ENCODE measurements at regions not wholly inside any gene's neighbourhood (a gene's known extent, or its start where the extent isn't known, plus 50 kb on each side); places are given as distances from the start of the nearest gene placed in this dataset.

DNA sequence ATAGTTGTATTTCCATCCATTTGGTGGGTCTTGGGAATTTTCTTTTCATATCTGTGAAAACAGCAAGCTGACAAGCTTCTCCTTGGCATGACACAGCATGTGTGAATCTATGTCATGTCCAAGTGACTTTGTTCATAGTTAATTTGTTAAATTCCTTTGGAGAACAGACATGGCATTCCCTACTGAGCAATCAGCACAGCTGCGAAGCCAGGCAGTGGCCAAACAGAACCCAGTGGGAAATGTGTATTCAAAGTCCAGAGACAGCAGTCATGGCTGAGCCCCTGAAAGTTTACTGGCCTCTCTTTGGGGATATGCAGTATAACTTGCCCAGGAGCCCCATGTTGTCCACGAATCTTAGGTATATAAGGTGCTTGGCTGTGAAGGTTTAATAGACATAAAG lies 474.7 kb downstream of the NKX6-1 start:
- TF ChIP-seq POLR2A (IDR thresholded peaks at IDR 0.05; ENCODE audit: low read depth) (no peak), EP300 (IDR thresholded peaks at IDR 0.05) (no peak)
- TF ChIP-seq, protein P1, sequence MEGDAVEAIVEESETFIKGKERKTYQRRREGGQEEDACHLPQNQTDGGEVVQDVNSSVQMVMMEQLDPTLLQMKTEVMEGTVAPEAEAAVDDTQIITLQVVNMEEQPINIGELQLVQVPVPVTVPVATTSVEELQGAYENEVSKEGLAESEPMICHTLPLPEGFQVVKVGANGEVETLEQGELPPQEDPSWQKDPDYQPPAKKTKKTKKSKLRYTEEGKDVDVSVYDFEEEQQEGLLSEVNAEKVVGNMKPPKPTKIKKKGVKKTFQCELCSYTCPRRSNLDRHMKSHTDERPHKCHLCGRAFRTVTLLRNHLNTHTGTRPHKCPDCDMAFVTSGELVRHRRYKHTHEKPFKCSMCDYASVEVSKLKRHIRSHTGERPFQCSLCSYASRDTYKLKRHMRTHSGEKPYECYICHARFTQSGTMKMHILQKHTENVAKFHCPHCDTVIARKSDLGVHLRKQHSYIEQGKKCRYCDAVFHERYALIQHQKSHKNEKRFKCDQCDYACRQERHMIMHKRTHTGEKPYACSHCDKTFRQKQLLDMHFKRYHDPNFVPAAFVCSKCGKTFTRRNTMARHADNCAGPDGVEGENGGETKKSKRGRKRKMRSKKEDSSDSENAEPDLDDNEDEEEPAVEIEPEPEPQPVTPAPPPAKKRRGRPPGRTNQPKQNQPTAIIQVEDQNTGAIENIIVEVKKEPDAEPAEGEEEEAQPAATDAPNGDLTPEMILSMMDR (IDR thresholded peaks at IDR 0.05), result no peak
